Effector CD4-positive, alpha-beta T cell (primary cell): ENCODE measurements at regions not wholly inside any gene's neighbourhood (a gene's known extent, or its start where the extent isn't known, plus 50 kb on each side); places are given as distances from the start of the nearest gene placed in this dataset.
"Not testable (repeated sequence)": the region's sequence is repeated elsewhere in the genome, so short reads cannot be mapped to it uniquely, and the experiment has no call there.

ENCODE experiments used
- DNase-seq: peaks from one replicate; pipeline ENCODE4 v3.0.0-alpha.2; 2020

GRCh38 chr6:111925296-111925695, 52.0 kb upstream of the FYN start:
- DNase-seq, result no peak

- DNase-seq, result no peak
Measured at GRCh38 chr6:111926731-111927302, 53.6 kb upstream of the FYN start.

GRCh38 chr6:111927321-111927720, 54.1 kb upstream of the FYN start:
- no peak for DNase-seq

GRCh38 chr6:111928139-111928538, 54.9 kb upstream of the FYN start:
- no peak for DNase-seq

- DNase-seq, result not testable (repeated sequence)
Measured at GRCh38 chr6:111934611-111935010, 61.4 kb upstream of the FYN start.

GRCh38 chr6:111936718-111937117, 63.5 kb upstream of the FYN start:
- no peak for DNase-seq

- no peak for DNase-seq
Measured at GRCh38 chr6:111938710-111939109, 65.5 kb upstream of the FYN start.

- DNase-seq, result no peak
Measured at GRCh38 chr6:111939902-111940301, 66.7 kb upstream of the FYN start.

- DNase-seq, result no peak
Measured at GRCh38 chr6:111940801-111941200, 67.5 kb upstream of the FYN start.

GRCh38 chr6:111941686-111942330, 68.6 kb upstream of the FYN start:
- DNase-seq, result no peak

- DNase-seq, result no peak
Measured at GRCh38 chr6:111942561-111942960, 69.3 kb upstream of the FYN start.

- no peak for DNase-seq
Measured at GRCh38 chr6:111943266-111943665, 70.0 kb upstream of the FYN start.

- DNase-seq, result no peak
Measured at GRCh38 chr6:111943726-111944125, 70.5 kb upstream of the FYN start.

GRCh38 chr6:111944541-111944940, 71.3 kb upstream of the FYN start:
- no peak for DNase-seq

- DNase-seq, result no peak
Measured at GRCh38 chr6:111949546-111949945, 76.3 kb upstream of the FYN start.

GRCh38 chr6:111949984-111950383, 76.7 kb upstream of the FYN start:
- not testable (repeated sequence) for DNase-seq

GRCh38 chr6:111950661-111951496, 77.6 kb upstream of the FYN start:
- no peak for DNase-seq

- no peak for DNase-seq
Measured at GRCh38 chr6:111951497-111952085, 78.3 kb upstream of the FYN start.

GRCh38 chr6:111952274-111952673, 79.0 kb upstream of the FYN start:
- DNase-seq, result no peak

- no peak for DNase-seq
Measured at GRCh38 chr6:111952821-111953540, 79.7 kb upstream of the FYN start.

- no peak for DNase-seq
Measured at GRCh38 chr6:111956098-111956497, 82.8 kb upstream of the FYN start.

GRCh38 chr6:111957623-111958315, 84.5 kb upstream of the FYN start:
- no peak for DNase-seq
